ENCODE measurements at regions not wholly inside any gene's neighbourhood (a gene's known extent, or its start where the extent isn't known, plus 50 kb on each side); places are given as distances from the start of the nearest gene placed in this dataset.

GRCh38 chr20:60586269-60587050 lies 628.2 kb downstream of the CDH26 start:
- DNase-seq (ENCODE audit: low read depth in 1 of 2, low spot score in 2 of 2) (no peak), FAIRE-seq (no peak)
- no peak overlapping the region for H3K14ac ChIP-seq (ENCODE audit: insufficient read length)
- no peaks in the 10 kb centered on the region for H3K23me2 ChIP-seq (ENCODE audit: low read depth, low read length)
- H3K4me2 ChIP-seq (ENCODE audit: insufficient read depth in 1 of 2, low read depth in 2 of 2, low read length in 2 of 2) = no peak overlapping the region
- no peak overlapping the region for H4K5ac ChIP-seq (ENCODE audit: insufficient read length, low read depth, low read length)
- no peaks in the 10 kb centered on the region for H3K79me2 ChIP-seq (ENCODE audit: control insufficient read depth in 1 of 2, insufficient read depth in 2 of 2, low read length in 2 of 2)
- H2BK12ac ChIP-seq (ENCODE audit: low read depth, low read length) = no peak overlapping the region
- H3K4ac ChIP-seq (replicated peaks; ENCODE audit: insufficient read length, low read depth, low read length) = no peak overlapping the region
- H3K23ac ChIP-seq (ENCODE audit: insufficient read length) = no peak overlapping the region
- H3K79me1 ChIP-seq (ENCODE audit: low read depth, low read length) = no peaks in the 10 kb centered on the region
- H2BK120ac ChIP-seq (replicated peaks; ENCODE audit: low read depth, low read length) = no peak overlapping the region
- no peaks in the 10 kb centered on the region for H4K20me1 ChIP-seq (replicated peaks in 1 of 2; ENCODE audit: control insufficient read depth in 1 of 2, insufficient read depth in 2 of 2, low read length in 2 of 2)
- H3K36me3 ChIP-seq (ENCODE audit: control insufficient read depth in 2 of 4, insufficient read depth in 4 of 4, low read length in 3 of 4) = no peaks in the 10 kb centered on the region
- H2AK5ac ChIP-seq (ENCODE audit: low read depth, low read length) = no peak overlapping the region
- 94% methylated on average over 11 of the region's 11 CpGs; no CpG with 5 or more reads in 1 of the 2 experiments for WGBS, 2 experiments (ENCODE audit: extremely low coverage in 1 of 2, insufficient coverage in 1 of 2, insufficient read length in 1 of 2, insufficient replicate concordance in 2 of 2, low coverage in 1 of 2, low lambda C conversion rate in 2 of 2, missing lambda C conversion rate in 1 of 2)
- H3K9me3 ChIP-seq (ENCODE audit: insufficient read depth in 2 of 2, low read depth in 1 of 2, low read length in 1 of 2) = no peaks in the 10 kb centered on the region
- H2BK5ac ChIP-seq (ENCODE audit: low read depth, low read length) = no peak overlapping the region
- H4K91ac ChIP-seq (replicated peaks; ENCODE audit: insufficient read length, low read length) = no peak overlapping the region
- peaks cover 0 to 4% (median under 1%) of the 10 kb centered on the region in 4 experiments; a peak in 2 of 7 replicates for H3K4me1 ChIP-seq (replicated peaks in 1 of 4; ENCODE audit: control insufficient read depth in 3 of 4, insufficient read depth in 4 of 4, low read length in 3 of 4)
- CTCF ChIA-PET (ENCODE audit: partially characterized antibody) = interaction anchor here (1.1 kb wide), 1 partner anchor 132 kb away, joined by 3 read pairs; no protein-coding TSS in a partner anchor
- H3K27me3 ChIP-seq (replicated peaks in 1 of 4; ENCODE audit: control insufficient read depth in 3 of 4, extremely low read depth in 1 of 4, insufficient read depth in 3 of 4, low read length in 3 of 4) = no peaks in the 10 kb centered on the region
- no peak overlapping the region for H3K4me3 ChIP-seq (ENCODE audit: extremely low read depth in 1 of 4, insufficient read depth in 2 of 4, low read depth in 3 of 4, low read length in 4 of 4)
- no peak overlapping the region for H2AFZ ChIP-seq (ENCODE audit: low read length)
- H3K18ac ChIP-seq (ENCODE audit: extremely low read depth, low read length) = no peak overlapping the region
- POLR2A ChIA-PET (ENCODE audit: partially characterized antibody) = no interaction called here
- no peak overlapping the region for H3K56ac ChIP-seq (replicated peaks; ENCODE audit: insufficient read length, low read depth, low read length)
- no peak overlapping the region for H2BK20ac ChIP-seq (ENCODE audit: low read length)
- no peak overlapping the region for H3K27ac ChIP-seq (ENCODE audit: low read depth, low read length)
- H2BK15ac ChIP-seq (ENCODE audit: low read length) = no peak overlapping the region
- no peak overlapping the region for H4K8ac ChIP-seq (ENCODE audit: extremely low read depth, insufficient read depth, low read length)
- H3K9ac ChIP-seq (replicated peaks in 1 of 4; ENCODE audit: extremely low read depth in 1 of 4, low read depth in 3 of 4, low read length in 3 of 4) = no peak overlapping the region
- no peak for TF ChIP-seq SUZ12 (IDR thresholded peaks at IDR 0.05; ENCODE audit: low read length)
- no peak for TF ChIP-seq RAD21 (IDR thresholded peaks at IDR 0.05 in 1 of 2, conservative IDR thresholded peaks at IDR 0.05 in 1 of 2; ENCODE audit: low read depth in 2 of 2, low read length in 2 of 2)
- no peak for TF ChIP-seq EP300 (IDR thresholded peaks at IDR 0.05; ENCODE audit: borderline replicate concordance in 1 of 2, low read depth in 2 of 2, low read length in 2 of 2)
- no peak for TF ChIP-seq RNF2 (IDR thresholded peaks at IDR 0.05; ENCODE audit: borderline replicate concordance, low read depth, low read length, missing control alignments, poor library complexity, severe bottlenecking)
- no peak for TF ChIP-seq POU5F1 (IDR thresholded peaks at IDR 0.05; ENCODE audit: low read depth, low read length)
- TF ChIP-seq GABPA (IDR thresholded peaks at IDR 0.05; ENCODE audit: borderline replicate concordance, insufficient read depth, low read length) = no peak
- TF ChIP-seq MAX (IDR thresholded peaks at IDR 0.05) = no peak
- no peak for TF ChIP-seq CTCF (IDR thresholded peaks at IDR 0.05; ENCODE audit: control extremely low read depth in 1 of 3, insufficient read depth in 1 of 3, low read depth in 1 of 3, low read length in 3 of 3)

Data from H1 (cell line).